Panc1 (cell line): ENCODE measurements at regions not wholly inside any gene's neighbourhood (a gene's known extent, or its start where the extent isn't known, plus 50 kb on each side); places are given as distances from the start of the nearest gene placed in this dataset.

Experiments
- ATAC-seq: fragments of 200-7000 bp; cut with Tn5 transposase; 2 replicates; pipeline ENCODE4 v1.9.1; 2020; ENCODE audit warnings: mild to moderate bottlenecking, moderate library complexity
- BruUV-seq: library from RNA; stranded (reverse); fragments of 400-500 nt; replicated peaks from 2 replicates; lab custom pipeline; 2021; lab: Mats Ljungman, UMichigan
- CTCF ChIA-PET: fragments of 300-600 bp; sonication (Branson Sonifier 250); formaldehyde crosslinking; loops from one replicate; lab custom pipeline; 2022; ENCODE audit warnings: antibody characterized with exemption; lab: Charles Lee
- POLR2A ChIA-PET: fragments of 300-600 bp; sonication (Branson Sonifier 250); formaldehyde crosslinking; loops from one replicate; lab custom pipeline; 2022; ENCODE audit warnings: antibody characterized with exemption; lab: Charles Lee
- DNase-seq: peaks from one replicate; pipeline ENCODE4 v3.0.0-alpha.2; 2010; ENCODE audit warnings: low read depth, low spot score
- H3K27ac ChIP-seq: 2 replicates; pipeline ENCODE4 v1.5.1; 2011; ENCODE audit warnings: mild to moderate bottlenecking, low read length, inconsistent platforms
- H3K27me3 ChIP-seq: fragments of 200-500 bp; sonication (Bioruptor generic); 2 replicates; pipeline ENCODE4 v1.6.0; 2014; ENCODE audit warnings: low read length, inconsistent platforms; ENCODE audit not compliant: control insufficient read depth, insufficient read depth
- H3K36me3 ChIP-seq: fragments of 200-500 bp; sonication (Bioruptor generic); 2 replicates; pipeline ENCODE4 v1.5.1; 2014; ENCODE audit warnings: inconsistent platforms, mild to moderate bottlenecking, low read length, moderate library complexity; ENCODE audit not compliant: control insufficient read depth, insufficient read depth
- H3K4me1 ChIP-seq: 2 replicates; pipeline ENCODE4 v1.5.1; 2011; ENCODE audit warnings: inconsistent platforms, mild to moderate bottlenecking, low read length, moderate library complexity; ENCODE audit not compliant: control insufficient read depth, insufficient read depth
- H3K4me3 ChIP-seq, 2 experiments: 2 replicates each; pipeline ENCODE4 v1.5.1; 2011 to 2012; ENCODE audit warnings: low read depth in 2 of 2, low read length in 2 of 2, mild to moderate bottlenecking in 2 of 2, inconsistent platforms in 1 of 2, moderate library complexity in 1 of 2
- H3K9me3 ChIP-seq: fragments of 200-500 bp; sonication (Bioruptor generic); 2 replicates; pipeline ENCODE4 v1.5.1; 2014; ENCODE audit warnings: low read depth, mild to moderate bottlenecking, inconsistent platforms, low read length, moderate library complexity; ENCODE audit not compliant: control insufficient read depth, insufficient read depth
- POLR2AphosphoS5 ChIP-seq: IDR thresholded peaks from 2 replicates; pipeline ENCODE4 v1.6.1; 2012; ENCODE audit warnings: mild to moderate bottlenecking, low read depth, low read length, moderate library complexity
- SIN3A ChIP-seq: IDR thresholded peaks from 2 replicates; pipeline ENCODE4 v1.6.1; 2012; ENCODE audit warnings: low read depth, mild to moderate bottlenecking, low read length, moderate library complexity, borderline replicate concordance; ENCODE audit not compliant: insufficient read depth
- TCF7L2 ChIP-seq: IDR thresholded peaks from 2 replicates; pipeline ENCODE4 v1.6.1; 2011; ENCODE audit warnings: mild to moderate bottlenecking, low read depth, low read length, inconsistent platforms
- in situ Hi-C: cut with HindIII; loops from 2 replicates; pipeline ENCODE4 v1.10.0; 2016; ENCODE audit warnings: low sequenced_read_pairs, low pct_unique_long_range_greater_than_20kb
- intact Hi-C: fragments of 100-400 bp; cut with micrococcal nuclease; formaldehyde crosslinking; loops from one replicate; pipeline ENCODE4 v1.10.0; 2022; ENCODE audit not compliant: unreplicated experiment
- TF ChIP-seq, protein P1 (sequence below), 2 experiments: IDR thresholded peaks; 2 replicates each; pipeline ENCODE4 v1.6.1; 2011 to 2012; ENCODE audit warnings: low read depth in 2 of 2, control low read depth in 1 of 2, low read length in 1 of 2, mild to moderate bottlenecking in 1 of 2, moderate library complexity in 1 of 2; ENCODE audit not compliant: insufficient read depth in 1 of 2
- TF ChIP-seq, protein P2 (sequence below): fragments of 450-650 bp; IDR thresholded peaks from 2 replicates; pipeline ENCODE4 v1.5.1; 2017; ENCODE audit warnings: mild to moderate bottlenecking

DNA sequence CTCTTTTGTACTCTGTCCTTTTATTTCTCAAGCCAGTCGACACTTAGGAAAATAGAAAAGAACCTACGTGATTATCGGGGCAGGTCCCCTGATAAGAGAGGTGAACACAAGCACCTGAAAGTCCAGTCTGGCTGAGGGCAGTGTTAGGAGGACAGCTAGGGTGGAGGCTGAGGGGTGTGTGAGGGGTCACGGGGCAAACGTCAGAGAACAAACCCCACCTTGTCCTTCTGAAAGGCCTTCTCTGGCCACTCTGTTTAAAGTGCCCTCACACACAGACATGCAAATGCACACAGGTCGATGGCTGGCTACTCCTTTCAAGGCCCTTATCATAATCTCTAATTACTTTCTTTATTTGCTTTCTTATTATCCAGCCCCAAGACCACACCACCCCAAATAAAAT lies 108.8 kb downstream of the ESM1 start:
- intact Hi-C loops, result no loop called here

DNA sequence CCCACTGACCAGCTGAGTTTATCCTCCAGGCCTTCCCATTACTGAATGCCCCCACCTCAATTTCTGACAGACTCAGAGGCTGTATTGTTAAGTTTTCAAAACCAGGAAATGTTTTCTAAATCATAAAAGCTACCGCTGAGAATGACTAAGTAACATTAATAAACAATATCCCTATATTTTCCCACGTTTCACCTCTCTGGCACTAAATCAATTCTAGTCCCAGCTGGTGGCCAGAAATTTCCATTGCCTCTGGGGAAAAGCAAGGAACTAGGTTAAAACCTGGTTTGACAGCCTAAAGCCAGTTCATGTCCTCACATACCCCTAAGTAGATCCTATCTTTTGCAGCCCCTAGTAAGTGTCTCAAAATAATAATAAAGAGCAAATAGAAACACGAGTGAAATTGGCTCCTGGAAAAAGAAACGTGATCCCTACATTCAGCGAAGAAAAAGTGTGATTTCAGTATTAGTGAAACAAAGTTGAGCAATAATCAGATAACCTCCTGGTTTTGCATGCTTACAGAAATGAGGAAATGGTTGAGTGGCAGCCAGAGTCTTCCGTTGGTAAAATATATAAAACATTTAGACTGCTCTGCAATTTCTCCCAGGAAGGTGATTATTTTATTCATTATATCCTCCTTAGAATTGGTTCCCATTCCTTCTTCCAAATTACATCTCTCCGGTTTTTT lies 110.9 kb downstream of the ESM1 start:
- Histone ChIP-seq H3K27ac (no peak overlapping the region), H3K27me3 (peaks cover 26% of the 10 kb centered on the region), H3K4me1 (no peaks in the 10 kb centered on the region), H3K36me3 (no peaks in the 10 kb centered on the region), H3K4me3 (no peak overlapping the region), H3K9me3 (no peaks in the 10 kb centered on the region)
- intact Hi-C loops, result no loop called here
- in situ Hi-C loops, result no loop called here
- no peak for ATAC-seq
- TF ChIP-seq, protein P1, sequence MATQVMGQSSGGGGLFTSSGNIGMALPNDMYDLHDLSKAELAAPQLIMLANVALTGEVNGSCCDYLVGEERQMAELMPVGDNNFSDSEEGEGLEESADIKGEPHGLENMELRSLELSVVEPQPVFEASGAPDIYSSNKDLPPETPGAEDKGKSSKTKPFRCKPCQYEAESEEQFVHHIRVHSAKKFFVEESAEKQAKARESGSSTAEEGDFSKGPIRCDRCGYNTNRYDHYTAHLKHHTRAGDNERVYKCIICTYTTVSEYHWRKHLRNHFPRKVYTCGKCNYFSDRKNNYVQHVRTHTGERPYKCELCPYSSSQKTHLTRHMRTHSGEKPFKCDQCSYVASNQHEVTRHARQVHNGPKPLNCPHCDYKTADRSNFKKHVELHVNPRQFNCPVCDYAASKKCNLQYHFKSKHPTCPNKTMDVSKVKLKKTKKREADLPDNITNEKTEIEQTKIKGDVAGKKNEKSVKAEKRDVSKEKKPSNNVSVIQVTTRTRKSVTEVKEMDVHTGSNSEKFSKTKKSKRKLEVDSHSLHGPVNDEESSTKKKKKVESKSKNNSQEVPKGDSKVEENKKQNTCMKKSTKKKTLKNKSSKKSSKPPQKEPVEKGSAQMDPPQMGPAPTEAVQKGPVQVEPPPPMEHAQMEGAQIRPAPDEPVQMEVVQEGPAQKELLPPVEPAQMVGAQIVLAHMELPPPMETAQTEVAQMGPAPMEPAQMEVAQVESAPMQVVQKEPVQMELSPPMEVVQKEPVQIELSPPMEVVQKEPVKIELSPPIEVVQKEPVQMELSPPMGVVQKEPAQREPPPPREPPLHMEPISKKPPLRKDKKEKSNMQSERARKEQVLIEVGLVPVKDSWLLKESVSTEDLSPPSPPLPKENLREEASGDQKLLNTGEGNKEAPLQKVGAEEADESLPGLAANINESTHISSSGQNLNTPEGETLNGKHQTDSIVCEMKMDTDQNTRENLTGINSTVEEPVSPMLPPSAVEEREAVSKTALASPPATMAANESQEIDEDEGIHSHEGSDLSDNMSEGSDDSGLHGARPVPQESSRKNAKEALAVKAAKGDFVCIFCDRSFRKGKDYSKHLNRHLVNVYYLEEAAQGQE (IDR thresholded peaks at IDR 0.05; ENCODE audit: insufficient read depth in 1 of 2, low read depth in 2 of 2, low read length in 1 of 2), result no peak
- TF ChIP-seq POLR2AphosphoS5 (no peak), SIN3A (no peak), TCF7L2 (no peak)
- TF ChIP-seq, protein P2, sequence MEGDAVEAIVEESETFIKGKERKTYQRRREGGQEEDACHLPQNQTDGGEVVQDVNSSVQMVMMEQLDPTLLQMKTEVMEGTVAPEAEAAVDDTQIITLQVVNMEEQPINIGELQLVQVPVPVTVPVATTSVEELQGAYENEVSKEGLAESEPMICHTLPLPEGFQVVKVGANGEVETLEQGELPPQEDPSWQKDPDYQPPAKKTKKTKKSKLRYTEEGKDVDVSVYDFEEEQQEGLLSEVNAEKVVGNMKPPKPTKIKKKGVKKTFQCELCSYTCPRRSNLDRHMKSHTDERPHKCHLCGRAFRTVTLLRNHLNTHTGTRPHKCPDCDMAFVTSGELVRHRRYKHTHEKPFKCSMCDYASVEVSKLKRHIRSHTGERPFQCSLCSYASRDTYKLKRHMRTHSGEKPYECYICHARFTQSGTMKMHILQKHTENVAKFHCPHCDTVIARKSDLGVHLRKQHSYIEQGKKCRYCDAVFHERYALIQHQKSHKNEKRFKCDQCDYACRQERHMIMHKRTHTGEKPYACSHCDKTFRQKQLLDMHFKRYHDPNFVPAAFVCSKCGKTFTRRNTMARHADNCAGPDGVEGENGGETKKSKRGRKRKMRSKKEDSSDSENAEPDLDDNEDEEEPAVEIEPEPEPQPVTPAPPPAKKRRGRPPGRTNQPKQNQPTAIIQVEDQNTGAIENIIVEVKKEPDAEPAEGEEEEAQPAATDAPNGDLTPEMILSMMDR, result no peak
- no peak for DNase-seq
- BruUV-seq, result no TSS peak
- POLR2A ChIA-PET, result no interaction called here
- CTCF ChIA-PET, result no interaction called here

More for the DNA sequence above, 108.8 kb downstream of the ESM1 start:
- in situ Hi-C loops, result no loop called here
- Histone ChIP-seq H3K4me3 (no peak overlapping the region), H3K36me3 (no peaks in the 10 kb centered on the region), H3K9me3 (no peaks in the 10 kb centered on the region), H3K27me3 (peaks cover 15% of the 10 kb centered on the region), H3K27ac (no peak overlapping the region), H3K4me1 (no peaks in the 10 kb centered on the region)
- ChIA-PET CTCF (no interaction called here), POLR2A (no interaction called here)
- ATAC-seq (no peak), DNase-seq (no peak)
- TF ChIP-seq SIN3A, result no peak
- TF ChIP-seq, protein P1 (IDR thresholded peaks at IDR 0.05; ENCODE audit: insufficient read depth in 1 of 2, low read depth in 2 of 2, low read length in 1 of 2), result no peak
- TF ChIP-seq TCF7L2, result no peak
- TF ChIP-seq, protein P2, result no peak
- no peak for TF ChIP-seq POLR2AphosphoS5
- no TSS peak for BruUV-seq
